ENCODE measurements at regions not wholly inside any gene's neighbourhood (a gene's known extent, or its start where the extent isn't known, plus 50 kb on each side); places are given as distances from the start of the nearest gene placed in this dataset.

DNA sequence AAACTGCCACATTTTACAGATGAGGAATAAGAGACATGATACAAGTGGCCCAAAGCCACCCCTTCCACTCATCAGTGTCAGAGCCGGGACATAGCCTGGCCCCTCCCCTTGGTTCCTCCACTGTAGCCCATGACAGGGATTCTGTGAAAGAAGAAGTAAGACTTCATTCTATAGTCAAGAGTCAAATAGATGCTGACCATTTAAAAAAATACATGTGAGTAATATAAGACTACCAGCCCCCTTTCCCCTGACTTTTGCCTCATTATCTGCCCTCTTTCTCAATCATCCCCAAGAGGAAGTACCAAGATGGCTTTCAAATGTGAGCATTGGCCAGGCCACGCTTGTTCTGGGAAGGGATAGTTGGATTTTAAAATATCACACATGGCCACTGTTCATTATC lies 57.8 kb upstream of the TAB2 start:
- no peaks in the 10 kb centered on the region for H3K9me1 ChIP-seq (ENCODE audit: control insufficient read depth, extremely low read depth, insufficient read depth, low read length)
- no peaks in the 10 kb centered on the region for H3K9me3 ChIP-seq (ENCODE audit: control insufficient read depth, low read depth, low read length)
- dilution Hi-C loops (cut with MboI; ENCODE audit: extremely low pct_ligation_motif_present, low sequenced_read_pairs) = no loop called here
- no peaks in the 10 kb centered on the region for H3K27me3 ChIP-seq (ENCODE audit: control insufficient read depth, extremely low read depth, insufficient read depth, low read length)
- H3K4me2 ChIP-seq (ENCODE audit: control insufficient read depth, extremely low read depth, insufficient read depth, low read depth, low read length) = no peak overlapping the region
- H3K27ac ChIP-seq (ENCODE audit: control insufficient read depth, insufficient read depth, low read length) = no peak overlapping the region
- H4K20me1 ChIP-seq (ENCODE audit: control insufficient read depth, extremely low read depth, insufficient read depth, low read length) = no peaks in the 10 kb centered on the region
- no peak overlapping the region for H3K4me3 ChIP-seq (ENCODE audit: control insufficient read depth in 2 of 3, extremely low read depth in 1 of 3, insufficient read depth in 2 of 3, low read depth in 1 of 3, low read length in 3 of 3)
- H3K79me2 ChIP-seq (ENCODE audit: control insufficient read depth, insufficient read depth, low read length) = no peaks in the 10 kb centered on the region
- H3K9ac ChIP-seq (ENCODE audit: control insufficient read depth, extremely low read depth, insufficient read depth, low read length) = no peak overlapping the region
- H3K4me1 ChIP-seq (ENCODE audit: control insufficient read depth, extremely low read depth, insufficient read depth, low read length) = no peaks in the 10 kb centered on the region
- DNase-seq (ENCODE audit: low read depth, low spot score) = no peak
- H3K36me3 ChIP-seq (ENCODE audit: control insufficient read depth in 2 of 2, extremely low read depth in 1 of 2, insufficient read depth in 2 of 2, low read length in 2 of 2) = no peaks in the 10 kb centered on the region
- no peak for TF ChIP-seq EZH2 (IDR thresholded peaks at IDR 0.05; ENCODE audit: low read length)
- TF ChIP-seq, protein P1, sequence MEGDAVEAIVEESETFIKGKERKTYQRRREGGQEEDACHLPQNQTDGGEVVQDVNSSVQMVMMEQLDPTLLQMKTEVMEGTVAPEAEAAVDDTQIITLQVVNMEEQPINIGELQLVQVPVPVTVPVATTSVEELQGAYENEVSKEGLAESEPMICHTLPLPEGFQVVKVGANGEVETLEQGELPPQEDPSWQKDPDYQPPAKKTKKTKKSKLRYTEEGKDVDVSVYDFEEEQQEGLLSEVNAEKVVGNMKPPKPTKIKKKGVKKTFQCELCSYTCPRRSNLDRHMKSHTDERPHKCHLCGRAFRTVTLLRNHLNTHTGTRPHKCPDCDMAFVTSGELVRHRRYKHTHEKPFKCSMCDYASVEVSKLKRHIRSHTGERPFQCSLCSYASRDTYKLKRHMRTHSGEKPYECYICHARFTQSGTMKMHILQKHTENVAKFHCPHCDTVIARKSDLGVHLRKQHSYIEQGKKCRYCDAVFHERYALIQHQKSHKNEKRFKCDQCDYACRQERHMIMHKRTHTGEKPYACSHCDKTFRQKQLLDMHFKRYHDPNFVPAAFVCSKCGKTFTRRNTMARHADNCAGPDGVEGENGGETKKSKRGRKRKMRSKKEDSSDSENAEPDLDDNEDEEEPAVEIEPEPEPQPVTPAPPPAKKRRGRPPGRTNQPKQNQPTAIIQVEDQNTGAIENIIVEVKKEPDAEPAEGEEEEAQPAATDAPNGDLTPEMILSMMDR (optimal IDR thresholded peaks at IDR 0.05 in 1 of 3, IDR thresholded peaks at IDR 0.05 in 1 of 3, conservative IDR thresholded peaks at IDR 0.05 in 1 of 3; ENCODE audit: extremely low read depth in 1 of 3, insufficient read depth in 2 of 3, low read length in 3 of 3) = no peak
- H2AFZ ChIP-seq (ENCODE audit: control insufficient read depth, low read length) = no peak overlapping the region
- no peak for FAIRE-seq

- Histone ChIP-seq H2AFZ (ENCODE audit: control insufficient read depth, low read length) (no peak overlapping the region), H3K4me2 (ENCODE audit: control insufficient read depth, extremely low read depth, insufficient read depth, low read depth, low read length) (no peak overlapping the region), H3K27ac (ENCODE audit: control insufficient read depth, insufficient read depth, low read length) (no peak overlapping the region), H4K20me1 (ENCODE audit: control insufficient read depth, extremely low read depth, insufficient read depth, low read length) (no peaks in the 10 kb centered on the region), H3K9ac (ENCODE audit: control insufficient read depth, extremely low read depth, insufficient read depth, low read length) (no peak overlapping the region), H3K9me1 (ENCODE audit: control insufficient read depth, extremely low read depth, insufficient read depth, low read length) (no peaks in the 10 kb centered on the region), H3K36me3 (ENCODE audit: control insufficient read depth in 2 of 2, extremely low read depth in 1 of 2, insufficient read depth in 2 of 2, low read length in 2 of 2) (no peaks in the 10 kb centered on the region), H3K9me3 (ENCODE audit: control insufficient read depth, low read depth, low read length) (no peaks in the 10 kb centered on the region), H3K27me3 (ENCODE audit: control insufficient read depth, extremely low read depth, insufficient read depth, low read length) (no peaks in the 10 kb centered on the region), H3K4me3 (ENCODE audit: control insufficient read depth in 2 of 3, extremely low read depth in 1 of 3, insufficient read depth in 2 of 3, low read depth in 1 of 3, low read length in 3 of 3) (no peak overlapping the region), H3K79me2 (ENCODE audit: control insufficient read depth, insufficient read depth, low read length) (no peaks in the 10 kb centered on the region), H3K4me1 (ENCODE audit: control insufficient read depth, extremely low read depth, insufficient read depth, low read length) (no peaks in the 10 kb centered on the region)
- dilution Hi-C loops (cut with MboI; ENCODE audit: extremely low pct_ligation_motif_present, low sequenced_read_pairs) = no loop called here
- TF ChIP-seq, protein P1 (optimal IDR thresholded peaks at IDR 0.05 in 1 of 3, IDR thresholded peaks at IDR 0.05 in 1 of 3, conservative IDR thresholded peaks at IDR 0.05 in 1 of 3; ENCODE audit: extremely low read depth in 1 of 3, insufficient read depth in 2 of 3, low read length in 3 of 3) = no peak
- no peak for TF ChIP-seq EZH2 (IDR thresholded peaks at IDR 0.05; ENCODE audit: low read length)
- DNase-seq (ENCODE audit: low read depth, low spot score) = no peak
- FAIRE-seq = no peak
Measured at GRCh38 chr6:149260214-149260874, 57.2 kb upstream of the TAB2 start.

All from keratinocyte (primary cell).